ENCODE measurements at regions not wholly inside any gene's neighbourhood (a gene's known extent, or its start where the extent isn't known, plus 50 kb on each side); places are given as distances from the start of the nearest gene placed in this dataset.
"Not testable (repeated sequence)": the region's sequence is repeated elsewhere in the genome, so short reads cannot be mapped to it uniquely, and the experiment has no call there.

DNA sequence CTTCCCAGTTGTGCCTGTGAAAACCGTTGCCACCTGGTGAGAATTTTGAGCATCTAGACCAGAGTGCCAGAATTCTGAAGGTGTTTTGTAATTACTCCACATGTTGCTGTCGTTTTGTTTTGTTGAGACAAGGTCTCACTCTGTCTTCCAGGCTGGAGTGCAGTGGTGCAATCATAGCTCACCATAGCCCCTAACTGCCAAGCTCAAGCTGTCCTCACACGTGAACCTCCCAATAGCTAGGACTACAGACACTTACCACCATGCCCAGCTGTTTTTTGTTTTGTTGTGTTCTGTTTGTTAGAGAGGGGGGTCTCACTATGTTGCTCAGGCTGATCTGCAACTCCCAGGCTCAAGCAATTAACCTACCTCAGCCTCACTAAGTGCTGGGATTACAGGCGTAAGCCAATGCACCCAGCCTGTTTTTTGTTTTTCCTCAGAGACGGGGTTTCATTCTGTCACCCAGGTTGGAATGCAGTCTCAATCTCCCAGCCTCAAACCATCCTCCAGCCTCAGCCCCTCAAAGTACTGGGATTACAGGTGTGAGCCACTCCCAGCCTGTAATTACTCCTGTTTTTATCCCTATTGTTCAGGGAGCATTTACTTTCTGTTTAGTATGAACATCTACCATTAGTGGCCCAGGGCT lies 121.1 kb upstream of the DMRT1 start:
- DNase-seq: no peak

DNA sequence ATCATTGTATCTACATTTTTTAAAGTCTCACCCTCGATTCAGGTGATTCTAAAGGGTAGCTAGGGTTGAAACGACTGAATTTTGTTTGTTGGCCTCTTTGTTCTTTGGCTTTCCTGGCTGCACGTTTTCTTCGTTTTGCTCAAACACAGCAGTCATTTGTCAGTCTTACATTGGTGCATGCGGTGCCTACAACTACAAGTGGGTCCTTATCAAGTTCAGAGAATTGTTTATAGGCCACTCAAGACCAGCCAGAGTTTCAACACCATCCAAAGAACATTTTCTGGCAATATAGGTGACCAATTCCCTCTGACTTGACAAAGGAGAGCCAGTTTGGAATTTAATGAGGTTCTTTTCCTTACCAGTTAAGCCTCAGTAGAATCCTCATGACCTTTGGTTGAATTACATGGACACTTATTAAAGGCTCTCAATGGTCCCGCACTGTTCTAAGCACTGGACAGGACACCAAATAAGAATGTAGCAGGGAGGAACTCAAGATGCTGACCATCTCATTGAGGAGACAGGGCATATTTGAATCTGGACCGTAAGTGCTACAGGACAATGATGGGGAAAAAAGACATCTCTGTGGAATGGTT lies 119.0 kb upstream of the DMRT1 start:
- DNase-seq: no peak

DNA sequence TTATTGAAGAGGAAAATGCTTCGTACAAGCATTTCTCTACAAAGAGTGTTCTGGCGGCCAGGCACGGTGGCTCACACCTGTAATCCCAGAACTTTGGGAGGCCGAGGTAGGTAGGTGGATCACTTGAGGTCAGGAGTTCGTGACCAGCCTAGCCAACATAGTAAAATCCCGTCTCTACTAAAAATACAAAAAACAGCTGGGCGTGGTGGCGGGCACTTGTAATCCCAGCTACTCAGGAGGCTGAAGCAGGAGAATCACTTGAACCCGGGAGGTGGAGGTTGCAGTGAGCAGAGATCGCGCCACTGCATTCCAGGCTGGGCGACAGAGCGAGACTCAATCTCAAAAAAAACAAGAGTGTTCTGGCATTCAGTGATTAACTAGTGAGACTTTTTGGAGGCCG lies 117.0 kb upstream of the DMRT1 start:
- not testable (repeated sequence) for DNase-seq

- DNase-seq: no peak
These were observed 115.5 kb upstream of the DMRT1 start for GRCh38 chr9:726005-726404.

- DNase-seq: no peak
These were observed 113.7 kb upstream of the DMRT1 start for GRCh38 chr9:727767-728166.

GRCh38 chr9:728535-728934 lies 113.0 kb upstream of the DMRT1 start:
- DNase-seq: no peak

DNA sequence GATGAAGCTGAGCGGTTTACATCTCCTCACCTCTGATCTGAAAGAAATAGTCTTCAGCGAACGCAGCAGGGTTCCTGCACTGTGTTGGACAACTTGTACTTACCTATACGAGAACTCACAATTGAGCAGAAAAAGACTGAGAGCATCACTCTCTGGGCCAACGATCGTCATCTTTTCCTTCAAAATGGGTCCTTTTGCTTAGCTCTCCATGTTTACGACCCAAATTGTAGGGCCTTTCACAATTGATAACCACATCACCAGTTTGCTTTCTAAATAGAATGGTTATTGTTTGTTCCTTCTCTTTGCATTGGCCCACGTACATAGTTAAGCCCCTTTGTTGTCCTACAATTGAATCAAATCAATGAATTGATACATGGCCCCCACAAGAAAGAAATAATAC lies 110.0 kb upstream of the DMRT1 start:
- no peak for DNase-seq

GRCh38 chr9:734831-735511 lies 106.5 kb upstream of the DMRT1 start:
- DNase-seq: no peak

DNA sequence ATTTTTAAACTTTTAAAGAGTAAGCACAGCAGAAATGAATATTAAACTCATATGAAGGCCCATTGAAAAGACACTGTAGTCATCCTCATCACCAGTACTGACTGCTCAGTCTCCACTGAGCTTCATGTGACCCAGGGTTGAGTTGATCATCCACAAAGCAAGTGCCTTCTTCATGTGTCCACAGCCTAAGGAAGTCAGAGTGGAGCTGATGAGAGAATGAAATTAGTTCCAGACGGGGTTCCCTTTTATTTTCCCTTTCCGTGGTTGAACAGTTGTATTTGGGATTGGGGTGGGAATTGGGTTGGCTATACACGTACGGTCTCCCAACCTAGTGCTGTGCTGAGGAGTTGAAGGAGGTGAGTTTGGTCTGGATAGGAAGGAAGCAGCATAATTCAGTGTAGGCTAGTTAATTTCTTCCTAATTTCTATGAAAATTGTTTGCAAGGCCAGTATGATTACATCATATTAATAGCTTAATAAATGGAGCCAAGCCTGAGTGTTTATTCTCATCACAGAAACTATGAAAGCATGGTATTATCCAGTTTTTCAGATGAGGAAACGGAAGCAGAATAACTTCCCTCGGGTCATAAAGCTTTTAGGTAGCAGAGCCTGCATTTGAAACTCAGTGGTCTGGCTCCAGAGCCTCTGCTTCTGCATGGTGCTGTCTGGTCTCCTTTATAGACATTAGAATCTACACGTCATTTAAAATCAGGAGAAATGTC lies 103.9 kb upstream of the DMRT1 start:
- no peak for DNase-seq

DNA sequence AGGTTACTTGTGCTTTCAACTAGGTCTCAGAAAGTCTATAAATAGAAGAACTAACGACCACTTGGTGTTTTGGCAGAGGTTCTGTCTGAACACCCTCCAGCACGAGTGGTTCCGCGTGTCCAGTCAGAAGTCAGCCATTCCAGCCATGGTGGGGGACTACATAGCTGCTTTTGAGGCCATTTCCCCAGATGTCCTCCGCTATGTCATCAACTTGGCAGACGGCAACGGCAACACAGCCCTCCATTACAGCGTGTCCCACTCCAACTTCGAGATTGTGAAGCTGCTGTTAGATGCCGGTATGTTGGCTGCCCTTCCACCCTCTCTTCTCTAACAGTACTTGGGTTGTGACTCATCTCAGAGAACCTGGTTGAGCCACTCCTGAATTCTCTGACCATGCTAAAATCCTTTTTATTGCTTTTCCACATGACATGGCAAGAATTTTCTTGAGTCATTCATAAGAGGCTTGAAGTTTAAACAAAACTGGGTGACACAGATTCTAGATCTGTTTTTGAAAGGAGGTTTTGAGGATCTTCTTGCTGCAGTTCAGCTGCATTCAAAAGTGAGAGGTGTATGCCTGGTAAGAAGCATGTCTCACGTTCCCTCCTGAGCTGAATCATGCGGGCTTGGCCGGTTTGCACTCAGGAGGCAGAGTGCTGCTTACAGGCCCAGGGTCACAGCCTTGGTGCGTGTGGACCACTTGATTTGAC lies 103.1 kb upstream of the DMRT1 start:
- no peak for DNase-seq

GRCh38 chr9:739362-739761 lies 102.1 kb upstream of the DMRT1 start:
- DNase-seq: no peak

- DNase-seq: no peak
These were observed 101.3 kb upstream of the DMRT1 start for GRCh38 chr9:740221-740620.

DNA sequence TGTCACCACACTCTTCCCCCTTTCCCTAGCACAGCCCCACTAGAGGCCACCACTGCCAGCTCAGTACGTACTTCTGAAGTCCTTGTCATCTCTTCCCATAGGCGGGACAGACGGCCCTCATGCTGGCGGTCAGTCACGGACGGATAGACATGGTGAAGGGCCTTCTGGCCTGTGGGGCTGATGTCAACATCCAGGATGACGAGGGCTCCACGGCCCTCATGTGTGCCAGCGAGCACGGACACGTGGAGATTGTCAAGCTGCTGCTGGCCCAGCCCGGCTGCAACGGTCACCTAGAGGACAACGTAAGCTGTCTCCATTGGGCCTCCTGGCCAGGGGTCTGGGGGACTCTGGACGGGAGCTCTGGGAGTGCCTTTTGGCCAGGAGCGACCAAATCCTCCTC lies 99.4 kb upstream of the DMRT1 start:
- DNase-seq: no peak

- DNase-seq: no peak
These were observed 98.4 kb upstream of the DMRT1 start for GRCh38 chr9:742914-743589.

- no peak for DNase-seq
These were observed 97.3 kb upstream of the DMRT1 start for GRCh38 chr9:744046-744712.

- DNase-seq: no peak
These were observed 96.6 kb upstream of the DMRT1 start for GRCh38 chr9:744790-745484.

- DNase-seq: no peak
These were observed 95.6 kb upstream of the DMRT1 start for GRCh38 chr9:745761-746380.

DNA sequence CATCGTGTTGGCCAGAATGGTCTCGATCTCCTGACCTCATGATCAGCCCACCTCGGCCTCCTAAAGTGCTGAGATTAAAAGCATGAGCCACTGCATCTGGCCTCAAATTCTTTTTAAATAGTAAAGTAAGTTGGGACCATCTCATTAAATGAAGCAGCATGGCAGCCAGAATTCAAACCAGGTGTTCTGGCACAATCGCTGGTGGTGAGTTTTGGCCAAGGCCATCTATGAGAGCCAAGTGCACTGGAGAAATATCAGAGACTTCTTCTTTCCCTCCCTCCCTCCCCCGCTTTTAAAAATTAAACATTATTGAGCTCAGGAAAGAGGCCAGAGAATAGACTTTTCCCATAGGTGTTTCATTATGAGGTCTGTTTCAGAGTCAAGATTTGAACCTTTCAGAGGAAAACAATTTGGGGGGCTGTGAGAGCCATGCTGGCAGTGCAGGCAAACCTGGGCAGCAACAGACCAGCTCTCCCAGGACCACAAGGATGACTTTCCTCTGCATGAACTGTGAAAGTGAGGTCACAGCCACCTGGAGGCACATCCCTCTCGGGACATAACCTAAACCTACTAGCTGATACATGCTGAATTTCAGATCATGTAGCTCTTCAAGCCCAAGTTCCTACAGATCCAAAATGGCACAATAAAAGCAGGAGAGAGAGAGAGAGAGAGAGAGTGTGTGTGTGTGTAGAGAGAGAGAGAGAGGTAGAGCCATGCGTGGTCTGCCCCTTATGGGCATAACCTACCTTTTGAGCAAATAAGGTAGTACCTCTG lies 94.6 kb upstream of the DMRT1 start:
- DNase-seq: no peak

DNA sequence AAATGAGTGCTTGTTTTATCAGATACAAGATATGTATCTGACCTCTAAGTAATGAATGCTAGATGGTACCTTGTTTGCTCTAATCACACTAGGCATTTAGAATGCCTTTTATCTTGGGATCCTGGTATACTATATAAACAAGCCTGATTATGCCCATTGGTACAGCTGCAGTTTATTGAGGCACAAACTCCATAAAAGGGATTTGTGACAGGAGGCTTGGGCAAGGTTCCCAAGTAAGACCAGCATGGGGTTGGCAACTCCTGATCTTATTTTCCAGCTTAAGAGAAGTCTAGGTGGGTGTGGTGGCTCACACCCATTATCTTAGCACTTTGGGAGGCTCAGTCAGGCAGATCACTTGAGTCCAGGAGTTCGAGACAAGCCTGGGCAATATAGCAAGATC lies 93.9 kb upstream of the DMRT1 start:
- no peak for DNase-seq

DNA sequence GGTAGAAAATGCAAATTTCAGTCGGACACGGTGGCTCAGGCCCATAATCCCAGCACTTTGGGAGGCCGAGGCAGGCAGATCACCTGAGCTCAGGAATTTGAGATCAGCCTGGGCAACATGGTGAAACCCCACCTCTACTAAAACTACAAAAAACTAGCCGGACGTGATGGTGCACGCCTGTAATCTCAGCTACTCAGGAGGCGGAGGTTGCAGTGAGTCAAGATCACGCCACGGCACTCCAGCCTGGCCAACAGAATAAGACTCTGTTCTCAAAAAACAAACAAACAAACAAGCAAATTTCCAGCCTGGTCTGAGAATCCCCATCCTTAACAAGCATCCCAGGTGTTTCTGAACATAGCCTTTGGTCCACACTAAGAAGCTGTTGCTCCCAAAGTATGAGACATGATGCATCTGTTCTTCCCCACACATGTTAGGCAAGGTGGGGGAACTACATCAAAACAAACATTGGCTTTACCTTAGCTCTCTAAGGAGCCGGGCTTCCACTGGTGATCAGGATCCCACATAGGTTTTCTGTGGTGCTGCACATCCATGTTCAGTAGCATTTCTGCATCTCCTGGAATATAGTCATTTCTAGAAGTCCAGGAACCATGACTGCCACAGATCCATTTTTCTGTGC lies 92.5 kb upstream of the DMRT1 start:
- DNase-seq: no peak

All from NCI-H1105 (cell line).